ENCODE measurements at regions not wholly inside any gene's neighbourhood (a gene's known extent, or its start where the extent isn't known, plus 50 kb on each side); places are given as distances from the start of the nearest gene placed in this dataset.

DNA sequence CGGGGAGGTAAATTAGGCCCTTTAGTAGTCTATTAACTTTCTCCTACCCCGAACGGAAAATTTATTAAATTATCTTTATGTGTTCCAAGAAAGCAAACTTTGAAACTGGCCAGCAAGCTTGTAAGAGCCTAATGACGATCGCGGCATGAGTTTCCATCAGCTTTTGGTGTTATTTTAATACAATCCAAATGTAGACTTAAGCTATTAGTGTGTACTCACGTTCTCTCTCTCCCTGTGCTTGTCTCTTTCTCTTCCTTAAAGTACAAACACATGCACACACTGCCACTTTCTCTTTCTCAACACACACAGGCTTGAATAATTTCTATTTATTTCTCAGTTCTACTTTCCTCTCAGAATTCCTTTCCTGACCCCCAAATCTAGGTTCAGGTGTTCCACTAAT is 108.8 kb upstream of the MME start:
- TF ChIP-seq, protein P1, sequence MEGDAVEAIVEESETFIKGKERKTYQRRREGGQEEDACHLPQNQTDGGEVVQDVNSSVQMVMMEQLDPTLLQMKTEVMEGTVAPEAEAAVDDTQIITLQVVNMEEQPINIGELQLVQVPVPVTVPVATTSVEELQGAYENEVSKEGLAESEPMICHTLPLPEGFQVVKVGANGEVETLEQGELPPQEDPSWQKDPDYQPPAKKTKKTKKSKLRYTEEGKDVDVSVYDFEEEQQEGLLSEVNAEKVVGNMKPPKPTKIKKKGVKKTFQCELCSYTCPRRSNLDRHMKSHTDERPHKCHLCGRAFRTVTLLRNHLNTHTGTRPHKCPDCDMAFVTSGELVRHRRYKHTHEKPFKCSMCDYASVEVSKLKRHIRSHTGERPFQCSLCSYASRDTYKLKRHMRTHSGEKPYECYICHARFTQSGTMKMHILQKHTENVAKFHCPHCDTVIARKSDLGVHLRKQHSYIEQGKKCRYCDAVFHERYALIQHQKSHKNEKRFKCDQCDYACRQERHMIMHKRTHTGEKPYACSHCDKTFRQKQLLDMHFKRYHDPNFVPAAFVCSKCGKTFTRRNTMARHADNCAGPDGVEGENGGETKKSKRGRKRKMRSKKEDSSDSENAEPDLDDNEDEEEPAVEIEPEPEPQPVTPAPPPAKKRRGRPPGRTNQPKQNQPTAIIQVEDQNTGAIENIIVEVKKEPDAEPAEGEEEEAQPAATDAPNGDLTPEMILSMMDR (IDR thresholded peaks at IDR 0.05) = no peak
- TF ChIP-seq EZH2phosphoT487 (IDR thresholded peaks at IDR 0.05) = no peak
- TF ChIP-seq EZH2 (IDR thresholded peaks at IDR 0.05) = no peak

Measured in neural progenitor cell (in vitro differentiated cells).